Bronchial epithelial cell (primary cell): ENCODE measurements at regions not wholly inside any gene's neighbourhood (a gene's known extent, or its start where the extent isn't known, plus 50 kb on each side); places are given as distances from the start of the nearest gene placed in this dataset.

Experiments used
- DNase-seq: peaks from one replicate; pipeline ENCODE4 v3.0.0-alpha.2; 2010; ENCODE audit warnings: low read depth
- FAIRE-seq: peaks from 2 replicates; lab custom pipeline; 2011; peaks lifted over from hg19 to GRCh38; lab: Jason Lieb, UNC
- H3K27me3 ChIP-seq: 2 replicates; pipeline ENCODE4 v1.5.1; 2011; ENCODE audit warnings: low read length; ENCODE audit not compliant: control insufficient read depth, insufficient read depth
- H3K36me3 ChIP-seq: 2 replicates; pipeline ENCODE4 v1.5.1; 2011; ENCODE audit warnings: low read length; ENCODE audit not compliant: control insufficient read depth, insufficient read depth
- H3K4me3 ChIP-seq: 2 replicates; pipeline ENCODE4 v1.5.1; 2011; ENCODE audit warnings: mild to moderate bottlenecking, low read depth, low read length, control low read depth
- TF ChIP-seq, protein P1 (sequence below): IDR thresholded peaks from 2 replicates; pipeline ENCODE4 v1.5.1; 2011; ENCODE audit warnings: mild to moderate bottlenecking, moderate library complexity, low read length, control low read depth, inconsistent platforms; ENCODE audit not compliant: insufficient read depth, severe bottlenecking

DNA sequence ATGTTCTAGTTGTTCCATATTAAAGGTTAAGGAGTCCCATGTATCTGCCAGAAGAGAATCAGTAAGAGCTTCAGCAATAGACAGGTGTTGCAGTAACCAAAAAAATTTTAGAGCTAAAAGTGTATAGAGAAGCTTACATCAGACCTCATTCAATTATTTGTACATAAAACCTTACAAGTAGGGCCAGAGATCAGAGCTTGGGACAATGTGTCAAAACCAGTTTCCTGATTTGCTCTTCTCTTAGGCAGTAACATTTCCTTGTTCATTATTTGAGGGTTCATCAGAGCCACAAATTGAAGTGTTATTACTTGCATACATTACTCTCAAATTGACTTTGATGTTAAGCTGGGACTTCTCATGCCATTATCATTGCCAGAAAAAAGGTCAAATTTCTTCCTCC, 55.5 kb upstream of the ATXN7L3B start:
- Histone ChIP-seq H3K36me3 (no peaks in the 10 kb centered on the region), H3K27me3 (no peaks in the 10 kb centered on the region), H3K4me3 (no peak overlapping the region)
- FAIRE-seq (no peak), DNase-seq (no peak)
- TF ChIP-seq, protein P1, sequence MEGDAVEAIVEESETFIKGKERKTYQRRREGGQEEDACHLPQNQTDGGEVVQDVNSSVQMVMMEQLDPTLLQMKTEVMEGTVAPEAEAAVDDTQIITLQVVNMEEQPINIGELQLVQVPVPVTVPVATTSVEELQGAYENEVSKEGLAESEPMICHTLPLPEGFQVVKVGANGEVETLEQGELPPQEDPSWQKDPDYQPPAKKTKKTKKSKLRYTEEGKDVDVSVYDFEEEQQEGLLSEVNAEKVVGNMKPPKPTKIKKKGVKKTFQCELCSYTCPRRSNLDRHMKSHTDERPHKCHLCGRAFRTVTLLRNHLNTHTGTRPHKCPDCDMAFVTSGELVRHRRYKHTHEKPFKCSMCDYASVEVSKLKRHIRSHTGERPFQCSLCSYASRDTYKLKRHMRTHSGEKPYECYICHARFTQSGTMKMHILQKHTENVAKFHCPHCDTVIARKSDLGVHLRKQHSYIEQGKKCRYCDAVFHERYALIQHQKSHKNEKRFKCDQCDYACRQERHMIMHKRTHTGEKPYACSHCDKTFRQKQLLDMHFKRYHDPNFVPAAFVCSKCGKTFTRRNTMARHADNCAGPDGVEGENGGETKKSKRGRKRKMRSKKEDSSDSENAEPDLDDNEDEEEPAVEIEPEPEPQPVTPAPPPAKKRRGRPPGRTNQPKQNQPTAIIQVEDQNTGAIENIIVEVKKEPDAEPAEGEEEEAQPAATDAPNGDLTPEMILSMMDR: no peak

DNA sequence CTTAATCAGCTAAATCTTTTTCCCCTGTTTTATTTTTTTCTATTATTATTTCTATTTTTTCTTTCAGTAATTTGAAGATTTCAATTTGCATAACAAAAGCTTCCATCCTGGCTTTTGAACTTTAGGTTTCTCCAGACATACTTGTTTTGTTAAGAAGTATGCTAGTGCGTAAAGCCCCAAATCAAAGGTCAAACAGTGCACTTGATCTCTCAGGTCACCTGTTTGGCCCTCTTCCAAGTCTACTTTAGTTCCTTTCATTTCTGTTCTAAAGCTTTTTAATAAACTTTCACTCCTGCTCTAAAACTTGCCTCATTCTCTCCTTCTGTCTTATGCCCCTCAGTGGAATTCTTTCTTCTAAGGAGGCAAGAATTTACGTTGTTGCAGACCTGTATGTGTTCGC, 54.6 kb upstream of the ATXN7L3B start:
- H3K36me3 ChIP-seq: no peaks in the 10 kb centered on the region
- H3K27me3 ChIP-seq: no peaks in the 10 kb centered on the region
- no peak overlapping the region for H3K4me3 ChIP-seq
- FAIRE-seq (no peak), DNase-seq (no peak)
- TF ChIP-seq, protein P1: no peak
